HL-60/S4 (cell line): ENCODE measurements at regions not wholly inside any gene's neighbourhood (a gene's known extent, or its start where the extent isn't known, plus 50 kb on each side); places are given as distances from the start of the nearest gene placed in this dataset.

Experiments used
- in situ Hi-C: fragments of 300-500 bp; cut with MboI; formaldehyde crosslinking; loops from 2 replicates; pipeline ENCODE4 v1.14.3; 2022; ENCODE audit warnings: low sequenced_read_pairs

DNA sequence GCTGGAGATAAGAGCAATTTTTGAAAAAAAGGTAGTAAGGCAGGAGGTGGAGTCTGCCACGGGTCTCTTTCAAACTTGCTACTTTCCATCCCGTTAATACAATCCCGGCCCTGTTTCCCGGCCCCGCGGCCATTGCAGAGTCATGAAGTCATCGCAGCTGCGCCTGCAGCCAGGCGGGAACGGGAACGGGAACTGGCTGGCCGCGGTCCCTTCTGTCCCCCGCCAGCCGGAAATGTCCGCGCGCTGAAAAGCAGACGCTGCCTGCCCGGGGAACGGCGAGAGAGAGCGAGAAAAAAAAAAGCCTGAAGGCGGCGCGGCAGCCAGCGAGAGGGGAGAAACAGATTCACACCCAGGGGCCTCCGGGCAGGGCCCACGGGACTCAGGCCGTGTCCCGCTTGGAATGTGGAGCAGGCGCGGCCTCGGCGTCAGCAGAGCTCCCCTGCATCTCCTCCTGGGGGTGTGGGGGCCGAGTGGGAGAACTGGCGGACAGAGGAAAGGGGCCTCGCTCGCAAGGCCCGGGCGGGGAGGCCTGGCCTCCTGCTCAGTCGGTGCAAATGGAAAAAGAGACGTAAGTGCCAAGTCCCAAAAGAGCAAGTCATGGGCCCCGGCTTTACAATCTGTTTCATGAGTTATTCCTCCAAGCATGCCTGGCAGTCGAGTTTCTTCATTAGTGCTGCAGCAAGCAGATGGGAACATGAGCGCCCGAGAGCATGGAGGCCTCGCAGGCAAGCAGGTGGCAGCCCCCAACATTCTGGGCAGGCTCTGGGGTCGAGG lies 201.2 kb upstream of the GAS1 start:
- in situ Hi-C loops: no loop called here

DNA sequence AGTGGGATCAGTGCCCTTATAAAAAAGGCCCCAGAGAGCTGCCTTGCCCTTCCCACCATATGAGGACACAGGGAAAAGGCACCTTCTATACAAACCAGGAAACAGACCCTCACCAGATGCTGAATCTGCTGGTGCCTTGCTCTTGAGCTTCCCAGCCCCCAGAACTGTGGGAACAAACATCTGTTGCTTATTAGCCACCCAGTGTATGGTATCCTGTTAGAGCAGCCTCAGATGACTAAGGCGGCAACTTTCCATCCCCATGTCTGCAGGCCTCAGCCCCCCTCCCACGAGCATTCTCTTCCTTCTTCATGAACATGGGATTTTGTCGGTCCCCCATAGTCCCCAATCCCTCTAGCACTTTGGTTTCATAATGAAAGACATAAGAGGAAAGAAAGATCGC lies 202.5 kb upstream of the GAS1 start:
- in situ Hi-C loops: no loop called here

DNA sequence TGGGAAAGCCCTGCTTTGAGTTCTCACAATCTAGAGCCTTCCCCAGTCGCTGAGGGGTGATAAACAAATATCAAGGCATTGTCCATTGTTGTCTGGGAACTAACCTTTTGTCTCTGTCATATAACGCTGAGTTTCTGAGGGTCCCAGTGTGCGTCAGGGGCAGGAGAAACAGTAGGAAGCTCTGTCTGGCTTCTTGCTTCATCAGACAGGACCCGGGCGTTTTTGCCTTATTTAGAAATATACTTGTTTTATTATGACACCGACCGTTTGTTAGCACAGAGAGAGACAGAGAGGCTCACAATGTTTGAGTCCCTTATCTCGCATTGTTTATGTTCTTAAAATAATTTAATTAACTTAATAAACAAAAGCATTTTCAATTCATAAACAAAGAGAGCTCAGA lies 204.9 kb upstream of the GAS1 start:
- in situ Hi-C loops: no loop called here

DNA sequence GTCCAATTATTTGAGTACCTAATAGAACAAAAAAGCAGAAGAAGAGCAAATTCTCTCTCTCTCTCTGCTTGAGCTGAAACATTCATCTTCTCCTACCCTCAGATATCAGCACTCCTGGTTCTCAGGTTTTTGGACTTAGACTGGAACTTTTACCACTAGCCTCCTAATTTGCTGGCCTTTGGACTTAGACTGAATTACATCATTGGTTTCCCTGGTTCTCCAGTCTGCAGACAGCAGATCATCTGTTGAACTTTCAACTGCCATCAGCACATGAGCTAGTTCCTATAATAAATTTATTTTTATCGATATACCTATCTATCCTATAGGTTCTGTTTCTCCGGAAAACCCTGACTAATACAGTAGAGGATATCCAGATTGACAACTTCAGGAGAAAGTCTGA lies 208.9 kb upstream of the GAS1 start:
- in situ Hi-C loops: no loop called here

DNA sequence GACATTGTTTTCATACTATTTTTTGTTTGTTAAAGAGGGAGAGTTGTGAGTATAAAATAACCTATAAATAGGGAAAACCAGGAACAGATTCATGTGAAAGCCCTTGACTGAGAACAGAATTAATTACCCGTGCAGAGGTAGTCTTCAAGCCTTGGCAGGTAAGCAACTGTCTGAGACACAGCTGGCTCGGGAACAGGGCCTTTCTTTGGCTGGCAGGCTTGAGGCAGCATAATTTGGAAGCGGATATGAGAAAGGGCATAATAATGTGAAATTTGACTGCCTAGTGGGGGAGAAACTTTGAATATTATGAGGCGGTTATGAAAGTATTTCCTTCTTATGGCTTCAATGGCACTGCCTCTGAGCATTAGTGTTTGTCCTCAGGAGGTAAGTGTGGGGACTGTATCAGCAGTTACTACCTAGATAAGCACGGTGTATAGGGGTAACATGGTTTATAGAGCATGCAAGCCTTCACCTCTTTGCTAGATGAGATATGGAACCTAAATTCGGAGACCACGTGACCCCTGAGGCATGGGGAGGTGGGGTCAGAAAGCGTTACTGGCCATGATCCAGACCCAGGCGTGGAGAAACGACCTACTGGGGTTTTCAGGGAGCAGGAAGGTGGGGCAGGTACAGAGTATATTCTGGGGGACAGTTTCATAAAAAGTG lies 210.2 kb upstream of the GAS1 start:
- in situ Hi-C loops: no loop called here

DNA sequence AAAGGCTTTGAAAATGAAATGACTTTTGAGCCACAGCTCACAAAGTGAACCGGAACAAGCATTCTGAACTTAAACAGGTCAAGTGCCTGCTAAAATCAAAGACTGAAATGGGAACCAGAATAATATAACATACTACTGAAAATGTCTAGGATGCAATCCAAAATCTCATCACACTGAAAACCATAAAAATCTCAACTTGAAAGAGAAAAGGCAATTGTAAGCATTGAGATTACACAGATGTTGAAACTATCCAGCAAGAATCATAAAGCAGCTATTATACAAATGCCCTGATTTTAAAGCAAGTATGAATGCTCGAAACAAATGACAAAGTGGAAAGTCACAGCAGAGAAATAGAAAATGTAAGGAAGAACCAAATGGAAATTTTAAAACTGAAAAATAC lies 211.5 kb upstream of the GAS1 start:
- in situ Hi-C loops: no loop called here

DNA sequence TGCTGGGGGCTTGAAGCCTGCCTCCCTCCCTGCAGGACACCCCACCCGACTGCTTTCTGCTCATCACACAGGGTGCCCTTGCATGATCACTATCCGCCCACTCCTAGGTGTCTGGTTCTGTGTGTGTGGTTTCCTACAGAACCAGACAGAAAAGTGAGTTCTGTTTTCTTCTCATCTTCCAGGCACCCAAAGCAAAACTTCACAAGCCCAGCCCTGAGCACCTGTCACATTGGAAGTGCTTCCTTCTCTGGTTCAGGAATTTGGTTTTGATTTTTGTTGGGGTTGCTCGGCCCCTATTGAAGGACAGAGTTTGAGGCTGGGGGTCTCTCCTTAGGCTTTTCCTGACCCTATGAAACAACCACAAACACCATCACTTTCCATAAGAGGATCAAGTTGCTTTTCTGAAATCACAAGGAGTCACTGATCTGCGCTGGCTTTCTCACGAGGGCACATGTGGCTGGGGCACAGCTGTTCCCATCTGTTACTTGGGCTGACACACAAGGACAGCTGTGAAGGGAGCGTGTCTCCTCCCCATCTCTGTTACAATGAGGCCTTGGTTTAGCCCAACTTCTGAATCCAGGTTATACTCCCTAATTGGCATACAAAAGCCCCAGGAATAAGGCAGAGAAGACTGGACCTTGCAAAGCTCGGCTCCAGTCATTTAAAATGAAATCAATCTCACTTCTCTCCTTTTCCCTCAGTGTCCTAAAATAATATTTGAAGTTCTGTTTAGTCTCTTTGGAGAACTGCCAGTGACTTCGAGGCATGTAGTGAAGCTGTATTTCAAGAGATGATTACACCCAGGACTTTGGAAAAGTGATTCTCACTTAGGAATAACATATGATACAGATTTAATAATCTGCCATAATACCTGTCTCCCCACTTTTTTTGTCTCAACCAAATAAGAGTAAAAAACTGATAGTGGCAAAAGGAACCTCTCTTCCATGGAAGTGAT lies 213.1 kb upstream of the GAS1 start:
- in situ Hi-C loops: no loop called here

DNA sequence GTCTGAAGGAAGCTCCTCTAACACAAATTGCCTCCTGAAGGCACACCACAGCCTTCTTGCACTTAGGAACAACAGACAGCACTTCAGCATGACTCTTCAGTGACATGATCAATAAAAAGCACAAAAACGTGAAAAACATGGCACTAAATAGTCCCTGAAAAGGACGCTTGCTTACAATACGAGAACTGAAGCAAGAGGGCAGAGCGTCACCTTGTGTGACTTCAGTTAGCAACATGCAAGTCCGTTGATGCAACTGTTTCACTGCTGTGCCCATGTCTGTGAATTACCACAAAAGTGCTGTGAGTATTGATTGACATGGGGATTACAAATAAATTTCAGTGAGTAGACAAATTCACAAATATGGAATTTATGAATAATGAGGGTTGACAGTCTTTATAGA lies 219.9 kb upstream of the GAS1 start:
- in situ Hi-C loops: no loop called here

DNA sequence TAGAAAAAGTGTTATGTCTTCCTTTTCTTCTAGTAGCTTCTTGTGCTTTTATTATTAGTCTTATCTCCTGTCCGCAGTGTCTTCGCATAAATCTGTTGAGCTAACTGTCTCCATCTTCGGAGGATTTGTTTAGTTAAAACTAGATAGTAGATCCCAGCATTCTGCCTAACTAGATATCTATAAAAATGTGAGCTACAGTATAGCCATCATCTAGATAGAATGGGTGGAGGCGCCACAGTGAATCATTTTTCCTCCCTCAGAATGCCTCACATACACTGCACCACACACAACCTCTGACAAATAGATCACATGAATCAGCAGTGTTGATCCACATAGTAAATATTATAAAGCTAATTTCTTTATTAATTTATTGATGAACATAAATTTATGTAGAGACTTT lies 220.3 kb upstream of the GAS1 start:
- in situ Hi-C loops: no loop called here

DNA sequence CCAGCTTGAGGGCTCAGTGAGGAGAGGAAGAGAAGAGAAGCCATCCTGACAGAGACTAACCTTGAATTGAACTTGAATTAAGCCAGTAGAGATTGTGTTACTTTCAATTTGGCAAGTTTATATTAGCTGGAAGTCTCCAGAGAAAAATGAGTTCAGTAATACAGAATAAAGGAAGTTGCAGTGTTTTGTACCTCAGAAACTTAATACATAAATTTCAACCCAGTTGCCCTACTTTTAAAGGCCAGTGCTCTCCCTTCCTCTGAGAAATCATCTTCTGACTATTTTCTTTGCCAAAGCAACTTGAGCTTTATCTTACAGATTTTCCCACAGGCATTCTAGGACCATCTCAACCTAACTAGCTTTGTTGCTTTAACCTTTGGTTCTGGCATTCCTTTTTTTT lies 231.0 kb upstream of the GAS1 start:
- in situ Hi-C loops: no loop called here

DNA sequence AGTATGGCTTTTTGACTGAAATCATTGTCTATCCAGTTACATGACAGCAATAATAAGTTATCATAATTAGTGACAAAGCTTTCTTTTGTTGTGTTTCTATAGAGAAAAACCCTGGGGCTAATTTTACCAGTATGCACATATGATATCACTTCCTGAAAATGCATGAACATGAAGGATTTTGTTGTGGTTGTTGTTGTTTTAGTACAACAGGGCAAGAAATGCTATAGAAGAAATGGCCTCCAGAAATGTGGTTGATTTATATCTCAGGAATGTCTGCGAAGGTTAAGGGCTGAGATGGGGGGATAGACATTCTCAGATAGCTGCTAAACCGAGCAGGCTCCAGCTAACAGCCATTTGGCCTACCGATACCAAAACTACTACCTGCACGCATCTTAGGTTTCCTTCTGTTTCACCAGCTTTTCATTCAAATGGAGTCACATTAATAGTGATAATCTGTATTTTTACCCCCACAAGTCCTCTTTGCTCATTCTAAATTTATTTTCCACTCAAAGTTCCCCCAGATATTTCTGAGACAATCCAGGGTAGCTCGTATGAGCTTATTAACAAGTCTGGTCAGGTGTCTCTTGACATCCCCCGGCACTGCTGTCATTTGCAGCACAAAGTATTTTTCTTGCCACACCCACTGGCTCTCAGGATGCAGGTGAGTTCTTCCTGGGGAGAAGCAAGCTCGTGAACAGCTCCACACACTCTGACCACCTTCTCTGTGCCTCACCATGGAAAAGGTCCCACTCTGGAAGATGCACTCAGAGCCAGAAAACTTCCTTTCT lies 232.4 kb upstream of the GAS1 start:
- in situ Hi-C loops: no loop called here

DNA sequence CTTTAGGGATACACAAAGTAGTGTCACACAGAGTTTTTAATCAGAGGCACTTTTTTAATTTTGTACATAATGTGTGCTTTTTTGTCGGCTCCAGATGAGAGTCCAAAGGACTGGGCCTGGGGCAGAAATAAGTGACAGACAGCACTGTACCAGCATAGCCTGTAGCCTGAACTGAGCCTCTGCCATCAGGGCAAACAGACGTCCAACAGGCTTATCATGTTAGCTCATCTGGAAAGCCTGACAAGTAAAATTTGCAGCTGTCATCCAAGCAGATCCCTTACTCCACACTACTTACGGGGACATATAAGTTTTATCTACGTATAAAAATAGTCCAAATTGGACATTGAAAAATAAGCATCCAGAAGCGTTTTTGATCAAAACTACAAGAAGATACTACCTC lies 233.1 kb upstream of the GAS1 start:
- in situ Hi-C loops: no loop called here

DNA sequence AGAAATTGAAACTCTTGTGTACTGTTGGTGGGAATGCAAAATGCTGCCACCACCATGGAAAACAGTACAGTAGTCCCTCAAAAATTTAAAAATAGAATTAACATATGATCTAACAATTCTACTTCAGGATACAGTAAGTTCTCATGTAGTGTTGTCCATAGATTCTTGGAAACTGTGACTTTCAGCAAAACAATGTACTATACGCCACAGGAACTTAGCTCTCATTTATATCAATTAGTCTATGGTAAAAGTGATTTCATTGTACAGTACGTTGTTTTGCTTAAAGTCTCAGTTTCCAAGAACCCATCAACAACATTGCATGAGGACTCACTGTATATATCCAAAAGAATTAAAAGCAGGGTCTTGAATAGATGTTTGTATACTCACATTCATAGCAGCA lies 233.5 kb upstream of the GAS1 start:
- in situ Hi-C loops: no loop called here

DNA sequence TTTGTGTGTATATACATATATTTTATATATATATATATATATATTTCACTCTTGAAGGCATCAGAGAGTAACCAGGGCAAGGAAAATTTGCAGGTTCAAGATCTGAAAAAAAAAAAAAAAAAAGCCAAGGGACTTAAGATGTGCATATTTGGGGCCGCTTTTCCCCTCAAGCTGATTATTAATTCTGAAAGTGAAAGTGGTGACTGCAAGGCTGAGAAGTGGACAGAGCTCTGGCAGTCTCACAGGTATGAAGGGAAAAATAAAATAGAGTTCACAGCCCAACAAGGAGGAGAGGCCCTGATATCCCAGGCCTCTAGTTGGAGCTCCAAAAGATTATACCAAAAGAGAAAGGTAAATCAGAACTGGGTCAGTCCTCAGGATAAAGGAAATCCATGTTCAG lies 234.4 kb upstream of the GAS1 start:
- in situ Hi-C loops: no loop called here

DNA sequence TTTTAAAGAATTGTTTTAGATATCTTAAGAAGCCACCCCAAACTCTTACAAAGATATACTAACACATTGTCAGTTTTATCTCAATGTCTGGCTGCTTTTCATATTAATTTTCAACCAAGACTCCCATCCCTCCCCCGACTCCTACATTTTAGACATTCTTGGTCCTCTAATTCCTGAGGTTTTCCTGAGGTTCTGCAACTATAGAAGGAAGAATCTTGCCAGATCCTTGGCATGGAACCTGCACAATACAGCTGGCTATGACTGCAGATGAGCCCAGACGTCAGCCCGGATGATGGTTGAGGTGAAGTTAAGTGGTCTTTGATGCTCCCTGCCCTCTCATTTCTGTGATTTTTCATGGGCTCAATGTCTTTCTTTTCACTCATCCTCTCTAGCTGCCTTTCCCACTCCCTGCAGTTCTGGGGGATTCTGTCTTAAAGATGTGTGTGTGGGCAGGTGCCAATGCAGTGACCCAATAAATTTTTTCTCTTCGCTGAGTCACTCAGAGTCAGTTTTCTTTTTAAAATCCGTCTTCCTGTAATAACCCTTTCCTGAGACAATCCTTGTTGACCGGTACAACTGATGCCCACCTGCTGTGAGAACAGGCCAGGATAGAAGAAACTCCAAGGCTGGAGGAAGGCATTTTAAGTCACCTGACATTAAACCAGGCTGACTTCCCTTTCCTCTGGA lies 237.8 kb upstream of the GAS1 start:
- in situ Hi-C loops: no loop called here

DNA sequence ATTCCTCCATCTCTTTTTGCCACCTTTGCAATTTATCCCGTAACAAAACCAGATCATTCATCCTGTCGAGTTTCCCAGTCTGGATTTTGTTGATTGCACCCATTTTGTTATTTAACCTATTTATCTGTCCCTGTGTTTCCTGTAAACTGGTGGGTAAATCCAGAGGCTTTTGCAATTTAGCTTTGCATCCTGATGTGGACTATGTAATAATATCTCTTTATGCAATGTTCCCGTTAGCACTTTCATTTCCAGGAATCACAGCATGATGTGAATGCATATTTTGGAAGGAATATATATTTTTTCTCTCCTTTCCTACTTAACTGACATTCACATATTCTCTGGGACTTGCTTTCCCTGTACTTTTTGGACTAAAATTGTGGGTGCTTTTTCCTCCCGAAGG lies 240.3 kb upstream of the GAS1 start:
- in situ Hi-C loops: no loop called here

DNA sequence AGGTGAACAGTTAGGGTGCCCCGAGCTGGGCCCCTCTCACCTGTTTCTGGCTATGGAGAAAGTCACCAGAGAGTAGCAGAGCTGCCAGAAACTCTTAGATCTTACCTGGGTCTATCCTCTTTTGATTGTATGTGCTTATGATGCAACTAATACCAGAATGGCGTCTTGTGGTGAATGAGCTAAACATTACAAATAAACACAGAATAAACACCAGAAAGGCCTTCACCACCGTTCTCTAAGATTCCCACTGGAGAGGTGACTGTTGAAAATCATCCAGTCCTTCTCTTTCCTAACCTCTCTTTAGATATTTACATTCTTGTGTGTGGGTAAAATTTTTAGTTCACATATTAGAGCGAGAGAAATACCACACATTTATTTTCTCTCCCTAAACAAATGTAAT lies 241.7 kb upstream of the GAS1 start:
- in situ Hi-C loops: no loop called here

DNA sequence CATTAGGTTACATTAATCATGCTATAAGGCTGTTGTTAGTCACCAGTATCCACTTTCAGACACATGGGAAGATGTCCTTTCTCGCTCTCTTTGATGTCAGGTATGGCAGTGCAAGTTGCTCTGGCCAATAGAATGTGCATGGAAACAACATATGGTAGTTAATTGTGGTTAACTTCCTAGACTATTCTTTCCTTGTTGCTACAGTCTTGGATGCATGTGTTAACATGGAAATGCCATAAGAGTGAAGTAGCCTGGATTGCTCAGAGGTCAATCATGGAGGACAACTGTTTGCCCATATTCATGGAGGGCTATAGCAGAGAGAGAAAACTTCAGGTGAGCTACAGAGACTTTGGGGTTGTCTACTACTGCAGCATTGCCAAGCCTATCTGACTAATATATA lies 245.8 kb upstream of the GAS1 start:
- in situ Hi-C loops: no loop called here

DNA sequence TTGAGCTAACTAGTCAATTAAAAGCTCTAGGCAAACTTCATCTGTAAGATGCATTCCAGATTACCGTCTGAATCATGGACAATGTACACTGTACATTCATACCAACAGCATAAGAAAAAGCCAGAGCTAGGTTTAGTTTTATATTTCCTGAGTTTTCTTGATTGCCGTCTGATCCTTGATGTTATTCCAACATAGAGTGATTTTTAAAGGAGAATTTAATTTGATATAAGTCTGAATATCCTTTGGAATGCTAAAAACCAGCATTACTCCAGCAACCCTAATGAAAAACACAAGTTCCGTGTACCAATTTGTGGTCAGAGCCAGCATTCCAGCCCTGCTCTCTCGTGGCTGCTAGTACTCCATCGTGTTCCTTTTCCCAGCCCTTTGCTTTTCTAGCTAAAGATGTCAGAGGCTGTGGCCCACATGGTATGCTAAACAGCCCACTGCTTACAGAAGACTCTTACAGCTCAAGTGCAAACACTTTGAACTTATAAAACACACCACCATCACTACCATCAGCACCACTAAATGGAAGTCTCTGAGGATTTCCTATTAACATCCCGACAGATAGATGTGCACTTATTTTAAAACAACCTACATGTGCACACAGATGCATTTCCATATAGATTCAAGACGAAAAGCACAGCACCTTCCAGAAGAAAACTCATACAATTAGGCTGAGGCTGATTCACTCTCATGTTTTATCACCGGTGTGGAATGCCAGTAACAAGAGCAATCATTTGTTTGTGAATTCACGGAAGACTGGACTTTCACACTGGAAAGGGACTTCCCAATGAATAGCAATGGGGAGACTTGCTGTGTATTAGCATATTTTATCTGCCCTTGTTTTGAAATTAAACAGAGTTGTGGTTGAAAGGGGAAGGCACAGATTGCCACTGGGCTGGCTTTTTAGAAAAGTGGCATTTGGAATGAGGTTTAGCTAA lies 246.9 kb upstream of the GAS1 start:
- in situ Hi-C loops: no loop called here
